H9 (cell line): ENCODE measurements at regions not wholly inside any gene's neighbourhood (a gene's known extent, or its start where the extent isn't known, plus 50 kb on each side); places are given as distances from the start of the nearest gene placed in this dataset.

Experiments used
- DNase-seq: peaks from one replicate; pipeline ENCODE4 v3.0.0-alpha.2; 2017
- H2AFZ ChIP-seq: one replicate; pipeline ENCODE4 v1.6.1; 2013; ENCODE audit warnings: mild to moderate bottlenecking, low read length, control low read depth, moderate library complexity
- H2AK5ac ChIP-seq: 2 replicates; pipeline ENCODE4 v1.6.1; 2013; ENCODE audit warnings: low read length, control low read depth, mixed read lengths; ENCODE audit not compliant: insufficient read length
- H2BK120ac ChIP-seq: one replicate; pipeline ENCODE4 v1.6.1; 2013; ENCODE audit warnings: low read depth, mild to moderate bottlenecking, low read length, control low read depth, inconsistent platforms; ENCODE audit not compliant: poor library complexity, severe bottlenecking
- H2BK12ac ChIP-seq: 2 replicates; pipeline ENCODE4 v1.6.1; 2013; ENCODE audit warnings: low read length, control low read depth, mixed read lengths, low read depth; ENCODE audit not compliant: insufficient read length
- H2BK15ac ChIP-seq: 2 replicates; pipeline ENCODE4 v1.6.1; 2013; ENCODE audit warnings: low read depth, low read length, control low read depth
- H2BK20ac ChIP-seq: one replicate; pipeline ENCODE4 v1.6.1; 2013; ENCODE audit warnings: low read depth, mild to moderate bottlenecking, low read length, control low read depth, inconsistent platforms; ENCODE audit not compliant: poor library complexity, severe bottlenecking
- H2BK5ac ChIP-seq: 2 replicates; pipeline ENCODE4 v1.6.1; 2013; ENCODE audit warnings: low read length, control low read depth, mixed read lengths; ENCODE audit not compliant: insufficient read length
- H3K14ac ChIP-seq: 2 replicates; pipeline ENCODE4 v1.6.1; 2013; ENCODE audit warnings: low read length, control low read depth; ENCODE audit not compliant: insufficient read depth
- H3K18ac ChIP-seq: 2 replicates; pipeline ENCODE4 v1.6.1; 2013; ENCODE audit warnings: low read depth, mild to moderate bottlenecking, mixed read lengths, low read length, control low read depth; ENCODE audit not compliant: insufficient read length
- H3K23ac ChIP-seq: 2 replicates; pipeline ENCODE4 v1.6.1; 2013; ENCODE audit warnings: low read length, control low read depth, mixed read lengths, low read depth; ENCODE audit not compliant: insufficient read length
- H3K23me2 ChIP-seq: 2 replicates; pipeline ENCODE4 v1.6.1; 2013; ENCODE audit warnings: low read depth, mild to moderate bottlenecking, mixed read lengths, low read length, control low read depth; ENCODE audit not compliant: insufficient read length, poor library complexity, severe bottlenecking
- H3K27ac ChIP-seq: 2 replicates; pipeline ENCODE4 v1.5.1; 2013; ENCODE audit warnings: low read length, control low read depth, mixed read lengths, low read depth; ENCODE audit not compliant: insufficient read length
- H3K27me3 ChIP-seq: 2 replicates; pipeline ENCODE4 v1.6.1; 2013; ENCODE audit warnings: low read length, control low read depth, inconsistent platforms; ENCODE audit not compliant: insufficient read depth
- H3K4ac ChIP-seq: 2 replicates; pipeline ENCODE4 v1.6.1; 2013; ENCODE audit warnings: low read depth, mild to moderate bottlenecking, control low read depth, inconsistent platforms, low read length, moderate library complexity
- H3K4me1 ChIP-seq: 2 replicates; pipeline ENCODE4 v1.6.1; 2013; ENCODE audit warnings: low read length, control low read depth, inconsistent platforms; ENCODE audit not compliant: insufficient read depth
- H3K4me2 ChIP-seq: 2 replicates; pipeline ENCODE4 v1.6.1; 2013; ENCODE audit warnings: low read length, control low read depth, mixed read lengths; ENCODE audit not compliant: insufficient read length, insufficient read depth
- H3K56ac ChIP-seq: 2 replicates; pipeline ENCODE4 v1.6.1; 2013; ENCODE audit warnings: low read depth, mild to moderate bottlenecking, mixed read lengths, low read length, control low read depth; ENCODE audit not compliant: insufficient read length
- H3K79me1 ChIP-seq: 2 replicates; pipeline ENCODE4 v1.6.1; 2013; ENCODE audit warnings: low read depth, mild to moderate bottlenecking, moderate library complexity, low read length, control low read depth, inconsistent platforms; ENCODE audit not compliant: insufficient read depth, poor library complexity, severe bottlenecking
- H3K79me2 ChIP-seq: 2 replicates; pipeline ENCODE4 v1.6.1; 2013; ENCODE audit warnings: low read length, control low read depth, inconsistent platforms; ENCODE audit not compliant: insufficient read depth
- H3K9ac ChIP-seq: 2 replicates; pipeline ENCODE4 v1.6.1; 2013; ENCODE audit warnings: low read length, control low read depth, mixed read lengths; ENCODE audit not compliant: insufficient read length; ENCODE audit errors: extremely low read depth
- H3K9me3 ChIP-seq: one replicate; pipeline ENCODE4 v1.6.1; 2013; ENCODE audit warnings: low read depth, low read length, inconsistent platforms; ENCODE audit not compliant: control insufficient read depth
- H3T11ph ChIP-seq: one replicate; pipeline ENCODE4 v1.6.1; 2013; ENCODE audit warnings: mild to moderate bottlenecking, low read length, control low read depth, inconsistent platforms
- H4K20me1 ChIP-seq: one replicate; pipeline ENCODE4 v1.6.1; 2013; ENCODE audit not compliant: control insufficient read depth, insufficient read length, insufficient read depth
- H4K5ac ChIP-seq: 2 replicates; pipeline ENCODE4 v1.6.1; 2013; ENCODE audit warnings: low read depth, mild to moderate bottlenecking, mixed read lengths, low read length, control low read depth; ENCODE audit not compliant: insufficient read length
- H4K8ac ChIP-seq: replicated peaks from 2 replicates; pipeline ENCODE4 v1.6.1; 2013; ENCODE audit warnings: low read length, control low read depth, mixed read lengths, low read depth; ENCODE audit not compliant: insufficient read length
- H4K91ac ChIP-seq: 2 replicates; pipeline ENCODE4 v1.6.1; 2013; ENCODE audit warnings: low read depth, mild to moderate bottlenecking, moderate library complexity, mixed read lengths, low read length, control low read depth; ENCODE audit not compliant: insufficient read length
- H3K27ac Mint-ChIP-seq, 3 experiments: 2 replicates in 2 of 3; 3 replicates in 1 of 3; pipeline ENCODE4 v1.8.0; 2020 to 2021; ENCODE audit warnings: mixed read lengths in 3 of 3, mild to moderate bottlenecking in 1 of 3, moderate library complexity in 1 of 3
- H3K27me3 Mint-ChIP-seq: 2 replicates; pipeline ENCODE4 v1.8.0; 2021; ENCODE audit warnings: low read depth, mild to moderate bottlenecking, moderate library complexity, mixed read lengths
- H3K36me3 Mint-ChIP-seq, 3 experiments: 2 replicates in 2 of 3; 3 replicates in 1 of 3; pipeline ENCODE4 v1.8.0; 2020 to 2021; ENCODE audit warnings: low read depth in 3 of 3, mixed read lengths in 3 of 3; ENCODE audit not compliant: insufficient read depth in 1 of 3
- H3K4me1 Mint-ChIP-seq, 2 experiments: 2 replicates each; pipeline ENCODE4 v1.8.0; 2020; ENCODE audit warnings: mixed read lengths in 2 of 2
- H3K4me3 Mint-ChIP-seq, 2 experiments: 2 replicates in 1 of 2; 3 replicates in 1 of 2; pipeline ENCODE4 v1.8.0; 2020 to 2021; ENCODE audit warnings: mild to moderate bottlenecking in 2 of 2, mixed read lengths in 2 of 2, moderate library complexity in 1 of 2
- H3K9me3 Mint-ChIP-seq, 2 experiments: 2 replicates in 1 of 2; 3 replicates in 1 of 2; pipeline ENCODE4 v1.8.0; 2020; ENCODE audit warnings: mild to moderate bottlenecking in 2 of 2, mixed read lengths in 2 of 2, moderate library complexity in 1 of 2
- CTCF ChIP-seq: fragments of 200-600 bp; sonication (generic); conservative IDR thresholded peaks from 3 replicates; pipeline ENCODE4 v1.8.0; 2021; ENCODE audit warnings: antibody characterized with exemption, mild to moderate bottlenecking
- WGBS: extraction: QIAGEN DNeasy Blood & Tissue Kit; methylation state at CpG from one replicate; pipeline ENCODE4 v1.1.7; 2013; ENCODE audit warnings: missing lambda C conversion rate, low lambda C conversion rate, mixed read lengths; ENCODE audit not compliant: insufficient read length; ENCODE audit errors: extremely low coverage; 5-methylcytosine and 5-hydroxymethylcytosine counted together

DNA sequence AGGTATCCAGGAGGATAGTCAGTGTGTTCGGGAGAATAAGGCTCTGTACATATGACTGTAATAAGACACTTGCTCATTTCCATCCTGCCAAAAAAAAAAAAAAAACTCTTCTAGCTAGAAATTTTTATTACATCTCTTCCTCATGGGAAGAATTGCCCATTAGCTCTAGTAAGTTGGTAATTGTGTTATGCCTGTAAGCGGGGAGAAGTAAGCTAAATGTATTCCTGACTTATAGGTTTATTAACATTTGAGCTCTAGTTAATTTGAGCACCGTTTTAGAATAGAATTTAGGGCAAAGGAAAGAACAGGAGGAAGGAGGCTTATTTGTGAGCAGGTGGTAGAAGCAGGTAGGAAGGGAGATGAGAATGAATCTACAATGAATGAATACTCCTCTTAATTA lies 1210.6 kb downstream of the SORCS1 start:
- no peak overlapping the region for H2BK20ac ChIP-seq
- no peak for TF ChIP-seq CTCF

More for the DNA sequence above, 1210.6 kb downstream of the SORCS1 start:
- Mint-ChIP-seq H3K27ac (no peak overlapping the region), H3K4me3 (no peak overlapping the region), H3K36me3 (no peaks in the 10 kb centered on the region; a peak in 1 of 7 replicates), H3K9me3 (no peaks in the 10 kb centered on the region), H3K27me3 (no peaks in the 10 kb centered on the region), H3K4me1 (peaks cover 13% of the 10 kb centered on the region in 2 experiments)
- H2BK5ac ChIP-seq = no peak overlapping the region
- WGBS = no CpG with 5 or more reads among the region's 3 CpGs
- H3T11ph ChIP-seq = no peak overlapping the region
- no peak overlapping the region for H3K27ac ChIP-seq
- H3K18ac ChIP-seq = no peak overlapping the region
- H2BK12ac ChIP-seq = no peak overlapping the region
- no peak overlapping the region for H3K4me2 ChIP-seq
- no peak overlapping the region for H2AK5ac ChIP-seq
- H3K79me2 ChIP-seq = no peaks in the 10 kb centered on the region
- H4K20me1 ChIP-seq = no peaks in the 10 kb centered on the region
- no peak overlapping the region for H2AFZ ChIP-seq
- H2BK120ac ChIP-seq = no peak overlapping the region
- no peak overlapping the region for H3K23ac ChIP-seq
- no peak overlapping the region for H3K56ac ChIP-seq
- H3K4ac ChIP-seq = no peak overlapping the region
- no peaks in the 10 kb centered on the region for H3K9me3 ChIP-seq
- H3K23me2 ChIP-seq = no peaks in the 10 kb centered on the region
- DNase-seq = no peak
- no peak overlapping the region for H3K14ac ChIP-seq
- no peak overlapping the region for H2BK15ac ChIP-seq
- H4K8ac ChIP-seq = no peak overlapping the region
- no peak overlapping the region for H4K91ac ChIP-seq
- H4K5ac ChIP-seq = no peak overlapping the region
- H3K4me1 ChIP-seq = no peaks in the 10 kb centered on the region
- H3K79me1 ChIP-seq = no peaks in the 10 kb centered on the region
- H3K27me3 ChIP-seq = no peaks in the 10 kb centered on the region
- H3K9ac ChIP-seq = no peak overlapping the region
